ENCODE measurements at regions not wholly inside any gene's neighbourhood (a gene's known extent, or its start where the extent isn't known, plus 50 kb on each side); places are given as distances from the start of the nearest gene placed in this dataset.

- TF ChIP-seq CTCF (IDR thresholded peaks at IDR 0.05; ENCODE audit: low read depth, low read length) (no peak), POLR2A (IDR thresholded peaks at IDR 0.05; ENCODE audit: extremely low read depth, insufficient read length) (no peak), MAX (IDR thresholded peaks at IDR 0.05; ENCODE audit: low read depth, low read length) (no peak)
These were observed 624.4 kb downstream of the ADCYAP1 start for GRCh38 chr18:1528964-1529509.
